GM12878 (cell line): ENCODE measurements at regions not wholly inside any gene's neighbourhood (a gene's known extent, or its start where the extent isn't known, plus 50 kb on each side); places are given as distances from the start of the nearest gene placed in this dataset.

ENCODE experiments used
- ATAC-seq: fragments of 200-7000 bp; cut with Tn5 transposase; 3 replicates; pipeline ENCODE4 v1.9.1; 2020; ENCODE audit warnings: mild to moderate bottlenecking, moderate library complexity
- BruUV-seq: library from RNA; stranded (reverse); fragments of 400-500 nt; replicated peaks from 2 replicates; lab custom pipeline; 2021; lab: Mats Ljungman, UMichigan
- CTCF ChIA-PET: fragments of 300-600 bp; sonication (Branson Sonifier 250); formaldehyde crosslinking; extraction: SDS; loops from one replicate; lab custom pipeline; 2021; ENCODE audit warnings: inconsistent platforms; lab: Yijun Ruan, JAX
- POLR2A ChIA-PET: fragments of 350-600 bp; formaldehyde crosslinking; extraction: SDS; loops from one replicate; lab custom pipeline; 2021; ENCODE audit warnings: inconsistent platforms; lab: Charles Lee
- RAD21 ChIA-PET: fragments of 300-600 bp; sonication (Branson Sonifier 250); formaldehyde crosslinking; loops from one replicate; lab custom pipeline; 2023; ENCODE audit warnings: antibody characterized with exemption; ENCODE audit not compliant: unreplicated experiment; lab: Charles Lee
- SMC1A ChIA-PET: fragments of 300-600 bp; sonication (Branson Sonifier 250); formaldehyde crosslinking; loops from one replicate; lab custom pipeline; 2023; ENCODE audit not compliant: unreplicated experiment, uncharacterized antibody; lab: Charles Lee
- DNase-seq: peaks from one replicate; pipeline ENCODE4 v3.0.0-alpha.2; 2011; ENCODE audit warnings: low read depth, low spot score
- FAIRE-seq: peaks from 3 replicates; lab custom pipeline; 2011; peaks lifted over from hg19 to GRCh38; lab: Jason Lieb, UNC
- H2AFZ ChIP-seq: 2 replicates; pipeline ENCODE4 v1.6.0; 2011; ENCODE audit warnings: low read depth, low read length, control low read depth; ENCODE audit not compliant: control insufficient read depth
- H3K27ac ChIP-seq: 2 replicates; pipeline ENCODE4 v1.5.1; 2011; ENCODE audit warnings: control low read depth; ENCODE audit not compliant: control insufficient read depth, insufficient read depth
- H3K27me3 ChIP-seq, 2 experiments: replicated peaks in 1 of 2; 2 replicates each; pipeline versions ENCODE4 v1.6.0 to v1.6.1; 2011; ENCODE audit warnings: low read length in 1 of 2; ENCODE audit not compliant: control insufficient read depth in 2 of 2, insufficient read depth in 2 of 2
- H3K36me3 ChIP-seq, 2 experiments: 2 replicates each; pipeline ENCODE4 v1.5.1; 2011; ENCODE audit warnings: low read length in 1 of 2; ENCODE audit not compliant: control insufficient read depth in 2 of 2, insufficient read depth in 2 of 2
- H3K4me1 ChIP-seq: 2 replicates; pipeline ENCODE4 v1.6.1; 2011; ENCODE audit warnings: mild to moderate bottlenecking, low read length, moderate library complexity, mixed read lengths; ENCODE audit not compliant: control insufficient read depth, insufficient read depth
- H3K4me2 ChIP-seq: 2 replicates; pipeline ENCODE4 v1.6.0; 2011; ENCODE audit warnings: control low read depth; ENCODE audit not compliant: control insufficient read depth, insufficient read depth
- H3K4me3 ChIP-seq: fragments of 200-600 bp; sonication (generic); 2 replicates; pipeline ENCODE4 v1.5.1; 2016
- H3K79me2 ChIP-seq: 2 replicates; pipeline ENCODE4 v1.6.0; 2011; ENCODE audit warnings: low read length; ENCODE audit not compliant: control insufficient read depth, insufficient read depth
- H3K9ac ChIP-seq: 2 replicates; pipeline ENCODE4 v1.8.0; 2011; ENCODE audit warnings: low read length, control low read depth, mixed read lengths; ENCODE audit not compliant: control insufficient read depth, insufficient read depth
- H3K9me3 ChIP-seq: replicated peaks from 3 replicates; pipeline ENCODE4 v1.5.1; 2011; ENCODE audit warnings: mild to moderate bottlenecking, low read length; ENCODE audit not compliant: control insufficient read depth, insufficient read depth
- H4K20me1 ChIP-seq: 2 replicates; pipeline ENCODE4 v1.6.0; 2011; ENCODE audit not compliant: control insufficient read depth, insufficient read depth
- DPF2 ChIP-seq: fragments of 450-650 bp; IDR thresholded peaks from 2 replicates; pipeline ENCODE4 v1.6.1; 2017; ENCODE audit warnings: mild to moderate bottlenecking
- GATAD2B ChIP-seq: fragments of 450-650 bp; conservative IDR thresholded peaks from 2 replicates; pipeline ENCODE4 v1.6.1; 2017; ENCODE audit warnings: low read depth, mild to moderate bottlenecking, moderate library complexity
- IRF3 ChIP-seq: fragments of 450-650 bp; IDR thresholded peaks from 2 replicates; pipeline ENCODE4 v1.6.1; 2014; ENCODE audit warnings: mild to moderate bottlenecking
- RAD51 ChIP-seq: fragments of 450-650 bp; IDR thresholded peaks from 2 replicates; pipeline ENCODE4 v1.6.1; 2016; ENCODE audit warnings: moderate library complexity, mild to moderate bottlenecking, inconsistent platforms
- RCOR1 ChIP-seq: conservative IDR thresholded peaks from 2 replicates; pipeline ENCODE4 v1.6.1; 2012; ENCODE audit warnings: low read depth, low read length, improper control_type of control experiment
- REST ChIP-seq: IDR thresholded peaks from 2 replicates; pipeline ENCODE4 v1.6.1; 2012; ENCODE audit warnings: mild to moderate bottlenecking, low read depth, low read length
- SP1 ChIP-seq: IDR thresholded peaks from one replicate; pipeline ENCODE4 v1.6.1; 2011; ENCODE audit warnings: low read depth, low read length
- STAT3 ChIP-seq: IDR thresholded peaks from 2 replicates; pipeline ENCODE4 v1.6.1; 2011; ENCODE audit warnings: low read depth, low read length, improper control_type of control experiment
- ZBTB33 ChIP-seq: fragments of 450-650 bp; IDR thresholded peaks from 2 replicates; pipeline ENCODE4 v1.6.1; 2017; ENCODE audit warnings: mild to moderate bottlenecking
- ZNF217 ChIP-seq: fragments of 450-650 bp; IDR thresholded peaks from 2 replicates; pipeline ENCODE4 v1.6.1; 2017; ENCODE audit warnings: antibody characterized with exemption, mild to moderate bottlenecking
- ZNF274 ChIP-seq: IDR thresholded peaks from one replicate; pipeline ENCODE4 v1.8.0; 2011; ENCODE audit not compliant: insufficient read length, insufficient read depth
- WGBS: methylation state at CpG from one replicate; pipeline ENCODE4 v1.1.6; 2016; ENCODE audit warnings: low lambda C conversion rate; ENCODE audit not compliant: insufficient replicate concordance, insufficient coverage; ENCODE audit errors: missing lambda C conversion rate; 5-methylcytosine and 5-hydroxymethylcytosine counted together
- in situ Hi-C: fragments of 300-500 bp; cut with MboI; formaldehyde crosslinking; loops from 9 replicates; pipeline ENCODE4 v1.14.3; 2018; ENCODE audit warnings: mixed read lengths
- intact Hi-C: fragments of 100-400 bp; cut with micrococcal nuclease; formaldehyde crosslinking; loops from one replicate; pipeline ENCODE4 v1.14.2; 2022; ENCODE audit not compliant: unreplicated experiment

GRCh38 chr3:127041264-127041820 is 58.4 kb downstream of the PLXNA1 start:
- Histone ChIP-seq H3K27me3 (no peaks in the 10 kb centered on the region), H3K27ac (no peak overlapping the region), H3K4me1 (no peaks in the 10 kb centered on the region), H3K79me2 (no peaks in the 10 kb centered on the region), H2AFZ (no peak overlapping the region), H3K4me3 (no peak overlapping the region), H4K20me1 (no peaks in the 10 kb centered on the region), H3K36me3 (no peaks in the 10 kb centered on the region), H3K4me2 (no peak overlapping the region), H3K9ac (no peak overlapping the region), H3K9me3 (no peaks in the 10 kb centered on the region)
- ChIA-PET POLR2A (no interaction called here), SMC1A (no interaction called here), RAD21 (no interaction called here), CTCF (no interaction called here)
- WGBS: 29% methylated on average over 13 of the region's 13 CpGs
- no peak for ATAC-seq
- no TSS peak for BruUV-seq
- in situ Hi-C loops: no loop called here
- no peak for FAIRE-seq
- TF ChIP-seq SP1 (no peak), ZNF217 (no peak), DPF2 (no peak), GATAD2B (no peak), RAD51 (no peak), ZNF274 (no peak), IRF3 (no peak), ZBTB33 (no peak), STAT3 (no peak), REST (no peak), RCOR1 (no peak)
- intact Hi-C loops: no loop called here
- DNase-seq: no peak
